SW 1271 (cell line): ENCODE measurements at regions not wholly inside any gene's neighbourhood (a gene's known extent, or its start where the extent isn't known, plus 50 kb on each side); places are given as distances from the start of the nearest gene placed in this dataset.
"Not testable (repeated sequence)": the region's sequence is repeated elsewhere in the genome, so short reads cannot be mapped to it uniquely, and the experiment has no call there.

ENCODE experiments used
- DNase-seq, 2 experiments: peaks; one replicate each; lab custom pipeline; 2025; lab: John Stamatoyannopoulos, UW

DNA sequence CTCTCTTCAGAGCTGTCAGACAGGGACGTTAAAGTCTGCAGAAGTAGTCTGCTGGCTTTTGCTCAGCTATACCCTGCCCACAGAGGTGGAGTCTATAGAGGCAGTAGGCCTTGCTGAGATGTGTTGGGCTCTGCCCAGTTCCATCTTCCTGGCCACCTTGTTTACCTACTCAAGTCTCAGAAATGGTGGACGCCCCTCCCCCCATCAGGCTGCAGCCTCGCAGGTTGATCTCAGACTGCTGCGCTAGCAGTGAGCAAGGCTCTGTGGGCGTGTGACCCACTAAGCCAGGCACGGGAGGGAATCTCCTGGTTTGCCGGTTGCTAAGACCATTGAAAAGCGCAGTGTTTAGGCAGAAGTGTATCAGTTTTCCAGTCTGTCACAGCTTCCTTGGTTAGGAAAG, 305.0 kb downstream of the BCKDHB start:
- no peak for DNase-seq

GRCh38 chr6:80407976-80408375, 301.5 kb downstream of the BCKDHB start:
- DNase-seq: not testable (repeated sequence)

GRCh38 chr6:80404889-80405288, 298.4 kb downstream of the BCKDHB start:
- no peak for DNase-seq

DNA sequence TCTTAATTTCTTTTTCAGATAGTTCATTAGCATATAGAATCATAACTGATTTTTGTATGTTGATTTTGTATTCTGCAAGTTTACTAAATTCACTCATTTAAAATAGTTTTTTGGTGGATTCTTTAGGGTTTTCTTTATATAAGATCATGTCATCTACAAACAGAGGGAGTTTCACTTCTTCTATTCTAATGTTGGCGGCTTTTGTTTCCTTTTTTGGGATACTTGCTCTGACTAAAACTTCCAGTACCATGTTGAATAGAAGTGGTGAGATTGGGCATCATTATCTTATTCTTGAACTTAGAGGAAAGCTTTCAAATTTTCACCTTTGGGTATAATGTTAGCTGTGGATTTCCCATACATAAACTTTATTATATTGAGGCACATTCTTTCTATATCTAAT, 296.9 kb downstream of the BCKDHB start:
- no peak for DNase-seq

- no peak for DNase-seq
Measured at GRCh38 chr6:80402266-80402665, 295.8 kb downstream of the BCKDHB start.
